K562 (cell line): ENCODE measurements at regions not wholly inside any gene's neighbourhood (a gene's known extent, or its start where the extent isn't known, plus 50 kb on each side); places are given as distances from the start of the nearest gene placed in this dataset.

ENCODE experiments used
- ATAC-seq: fragments of 200-7000 bp; cut with Tn5 transposase; 3 replicates; pipeline ENCODE4 v1.9.1; 2020; ENCODE audit warnings: moderate library complexity
- BruUV-seq: library from RNA; stranded (reverse); fragments of 400-500 nt; replicated peaks from 2 replicates; lab custom pipeline; 2021; lab: Mats Ljungman, UMichigan
- CTCF ChIA-PET: fragments of 300-600 bp; formaldehyde crosslinking; extraction: SDS; loops from one replicate; lab custom pipeline; 2021; ENCODE audit warnings: low intra/inter-chr PET ratio; lab: Yijun Ruan, JAX
- POLR2A ChIA-PET: fragments of 300-600, 350-650 bp; sonication (Branson Sonifier 250); formaldehyde crosslinking; extraction: SDS; loops from one replicate; lab custom pipeline; 2021; ENCODE audit warnings: antibody characterized with exemption, inconsistent platforms; lab: Yijun Ruan, JAX
- DNase-seq, 4 experiments: peaks; one replicate each; pipeline versions ENCODE4 v3.0.0 to v3.0.0-alpha.2; 2011 to 2018; ENCODE audit warnings: low spot score in 3 of 4, mixed read lengths in 3 of 4; ENCODE audit errors: extremely low read depth in 1 of 4
- FAIRE-seq: peaks from 2 replicates; lab custom pipeline; 2011; peaks lifted over from hg19 to GRCh38; lab: Jason Lieb, UNC
- H2AFZ ChIP-seq: 2 replicates; pipeline ENCODE4 v1.6.0; 2011; ENCODE audit warnings: low read depth, low read length, control low read depth, inconsistent platforms
- H3K27ac ChIP-seq: fragments of 200-600 bp; 3 replicates; pipeline ENCODE4 v1.8.0; 2011; ENCODE audit warnings: low read depth, mild to moderate bottlenecking, control low read depth, inconsistent platforms, low read length, moderate library complexity, mixed read lengths; ENCODE audit errors: extremely low read depth
- H3K27me3 ChIP-seq, 2 experiments: fragments of 300-600 bp in 1 of 2; 2 replicates in 1 of 2; 3 replicates in 1 of 2; pipeline versions ENCODE4 v1.6.0 to v1.8.0; 2011; ENCODE audit warnings: inconsistent platforms in 2 of 2, low read length in 2 of 2, mild to moderate bottlenecking in 1 of 2, mixed read lengths in 1 of 2, moderate library complexity in 1 of 2; ENCODE audit not compliant: control insufficient read depth in 2 of 2, insufficient read depth in 2 of 2
- H3K36me3 ChIP-seq: fragments of 300-600 bp; 3 replicates; pipeline ENCODE4 v1.8.0; 2011; ENCODE audit warnings: mild to moderate bottlenecking, low read length, inconsistent platforms; ENCODE audit not compliant: control insufficient read depth, insufficient read depth
- H3K4me1 ChIP-seq, 2 experiments: fragments of 200-600 bp in 1 of 2; replicated peaks in 1 of 2; 2 replicates in 1 of 2; 3 replicates in 1 of 2; pipeline versions ENCODE4 v1.5.1 to v1.8.0; 2011; ENCODE audit warnings: inconsistent platforms in 2 of 2, low read length in 2 of 2, mild to moderate bottlenecking in 1 of 2, mixed read lengths in 1 of 2, moderate library complexity in 1 of 2; ENCODE audit not compliant: control insufficient read depth in 2 of 2, insufficient read depth in 2 of 2
- H3K4me2 ChIP-seq: 2 replicates; pipeline ENCODE4 v1.6.1; 2011; ENCODE audit warnings: low read length, control low read depth, inconsistent platforms, mixed read lengths; ENCODE audit not compliant: insufficient read depth
- H3K4me3 ChIP-seq: fragments of 200-600 bp; sonication (generic), shearing (Covaris generic); 2 replicates; pipeline ENCODE4 v1.5.1; 2016; ENCODE audit warnings: control low read depth, inconsistent platforms
- H3K79me2 ChIP-seq: fragments of 200-600 bp; 3 replicates; pipeline ENCODE4 v1.8.0; 2011; ENCODE audit warnings: low read length, inconsistent platforms; ENCODE audit not compliant: control insufficient read depth, insufficient read depth
- H3K9ac ChIP-seq, 2 experiments: 2 replicates each; pipeline versions ENCODE4 v1.6.0 to v1.6.1; 2011; ENCODE audit warnings: low read depth in 2 of 2, low read length in 2 of 2, control low read depth in 1 of 2, inconsistent platforms in 1 of 2, mild to moderate bottlenecking in 1 of 2, mixed read lengths in 1 of 2; ENCODE audit not compliant: insufficient read depth in 1 of 2
- H3K9me1 ChIP-seq: one replicate; pipeline ENCODE4 v1.6.0; 2011; ENCODE audit warnings: inconsistent platforms, mild to moderate bottlenecking, low read length, moderate library complexity; ENCODE audit not compliant: control insufficient read depth, insufficient read depth
- H3K9me3 ChIP-seq: replicated peaks from 2 replicates; pipeline ENCODE4 v1.5.1; 2011; ENCODE audit warnings: low read depth, low read length, inconsistent platforms; ENCODE audit not compliant: control insufficient read depth, insufficient read depth
- H4K20me1 ChIP-seq: replicated peaks from 2 replicates; pipeline ENCODE4 v1.6.1; 2011; ENCODE audit warnings: low read length, inconsistent platforms, mixed read lengths; ENCODE audit not compliant: control insufficient read depth, insufficient read depth
- CBX8 ChIP-seq: fragments of 200-600 bp; sonication (generic); IDR thresholded peaks from 2 replicates; pipeline ENCODE4 v1.6.1; 2012; ENCODE audit warnings: borderline replicate concordance, mixed run types, low read depth, mild to moderate bottlenecking, moderate library complexity, mixed read lengths, low read length, control low read depth, inconsistent platforms; ENCODE audit not compliant: poor library complexity, severe bottlenecking; ENCODE audit errors: extremely low read depth
- CHD1 ChIP-seq: fragments of 200-600 bp; sonication (generic); IDR thresholded peaks from one replicate; pipeline ENCODE4 v1.6.1; 2012; ENCODE audit warnings: mild to moderate bottlenecking, moderate library complexity, low read length, inconsistent platforms
- CHD4 ChIP-seq: fragments of 200-600 bp; sonication (generic); IDR thresholded peaks from 3 replicates; pipeline ENCODE4 v1.6.1; 2012; ENCODE audit warnings: low read depth, mild to moderate bottlenecking, mixed read lengths, low read length, inconsistent platforms; ENCODE audit not compliant: insufficient read depth, insufficient replicate concordance, poor library complexity, severe bottlenecking
- FOXP1 ChIP-seq: sonication (generic); formaldehyde crosslinking; IDR thresholded peaks from 2 replicates; pipeline ENCODE4 v1.8.0; 2022; ENCODE audit warnings: mild to moderate bottlenecking, missing genetic modification reagents
- FUS ChIP-seq: fragments of 200-400 bp; formaldehyde crosslinking; optimal IDR thresholded peaks from 2 replicates; pipeline ENCODE3; 2017; ENCODE audit warnings: low read depth, low read length
- HCFC1 ChIP-seq: IDR thresholded peaks from 2 replicates; pipeline ENCODE4 v1.6.1; 2012; ENCODE audit warnings: low read depth, low read length, improper control_type of control experiment
- ILK ChIP-seq: fragments of 450-650 bp; IDR thresholded peaks from 2 replicates; pipeline ENCODE4 v1.6.1; 2016; ENCODE audit warnings: missing genetic modification characterization, low read depth, mild to moderate bottlenecking, missing compliant biosample characterization, moderate library complexity, borderline replicate concordance
- KAT7 ChIP-seq: sonication (generic); formaldehyde crosslinking; IDR thresholded peaks from 2 replicates; pipeline ENCODE4 v1.8.0; 2022; ENCODE audit warnings: missing genetic modification reagents, mild to moderate bottlenecking, borderline replicate concordance
- KDM1A ChIP-seq, 2 experiments: fragments of 450-650 bp; IDR thresholded peaks; 2 replicates each; pipeline ENCODE4 v1.6.1; 2016; ENCODE audit warnings: mild to moderate bottlenecking in 2 of 2
- NR2C1 ChIP-seq, 2 experiments: fragments of 450-650 bp; IDR thresholded peaks; 2 replicates each; pipeline ENCODE4 v1.6.1; 2017; ENCODE audit warnings: mild to moderate bottlenecking in 2 of 2, antibody characterized with exemption in 1 of 2, inconsistent platforms in 1 of 2, missing compliant biosample characterization in 1 of 2, missing genetic modification characterization in 1 of 2
- NR3C1 ChIP-seq: sonication (generic); formaldehyde crosslinking; IDR thresholded peaks from 2 replicates; pipeline ENCODE4 v1.8.1; 2022; ENCODE audit warnings: missing genetic modification reagents
- RBM14 ChIP-seq: fragments of 200-400 bp; formaldehyde crosslinking; IDR thresholded peaks from 2 replicates; pipeline ENCODE4 v1.6.1; 2018; ENCODE audit warnings: low read depth, mild to moderate bottlenecking, low read length, moderate library complexity, borderline replicate concordance; ENCODE audit not compliant: insufficient read depth
- SAFB2 ChIP-seq: fragments of 200-400 bp; formaldehyde crosslinking; IDR thresholded peaks from 2 replicates; pipeline ENCODE4 v1.6.1; 2018; ENCODE audit warnings: borderline replicate concordance, low read length, low read depth, moderate library complexity; ENCODE audit not compliant: severe bottlenecking
- ZBTB26 ChIP-seq: fragments of 450-650 bp; formaldehyde crosslinking; IDR thresholded peaks from 2 replicates; pipeline ENCODE4 v1.4.0; 2022; ENCODE audit warnings: missing genetic modification characterization
- ZNF133 ChIP-seq: fragments of 250-450 bp; sonication (Bioruptor Pico); IDR thresholded peaks from 2 replicates; pipeline ENCODE4 v1.4.0; 2020; ENCODE audit warnings: mild to moderate bottlenecking
- ZNF280A ChIP-seq: fragments of 450-650 bp; IDR thresholded peaks from 2 replicates; pipeline ENCODE4 v1.6.1; 2018; ENCODE audit warnings: mild to moderate bottlenecking, low read depth; ENCODE audit not compliant: partially characterized antibody
- WGBS: fragments of 100-300 bp; shearing (Covaris generic); methylation state at CpG from one replicate; pipeline ENCODE4 v1.1.6; 2016; ENCODE audit warnings: low coverage, mixed read lengths; ENCODE audit not compliant: insufficient coverage; ENCODE audit errors: missing lambda C conversion rate; 5-methylcytosine and 5-hydroxymethylcytosine counted together
- in situ Hi-C: fragments of 300-500 bp; cut with MboI; formaldehyde crosslinking; loops from 4 replicates; pipeline ENCODE4 v1.15.0; 2018; ENCODE audit warnings: inconsistent platforms, mixed read lengths
- intact Hi-C: fragments of 100-400 bp; cut with micrococcal nuclease; formaldehyde crosslinking; loops from 2 replicates; pipeline ENCODE4 v1.14.2; 2022

- no peak for DNase-seq
- BruUV-seq = no TSS peak
- H3K27me3 ChIP-seq = no peaks in the 10 kb centered on the region
- H2AFZ ChIP-seq = no peak overlapping the region
- no peaks in the 10 kb centered on the region for H3K9me1 ChIP-seq
- no peak overlapping the region for H3K9ac ChIP-seq
- in situ Hi-C loops (no loop called here), intact Hi-C loops (no loop called here)
- WGBS = 55% methylated on average over 4 of the region's 4 CpGs
- no peak overlapping the region for H3K27ac ChIP-seq
- no peaks in the 10 kb centered on the region for H3K36me3 ChIP-seq
- ChIA-PET POLR2A (no interaction called here), CTCF (no interaction called here)
- no peak for FAIRE-seq
- peaks cover 7 to 20% of the 10 kb centered on the region in 2 experiments; a peak in 4 of 5 replicates for H3K4me1 ChIP-seq
- no peaks in the 10 kb centered on the region for H4K20me1 ChIP-seq
- no peak for TF ChIP-seq NR3C1 (CRISPR knock-in tag)
- TF ChIP-seq ZNF280A = no peak
- no peak for TF ChIP-seq FUS
- TF ChIP-seq FOXP1 = no peak
- TF ChIP-seq HCFC1 = no peak
- TF ChIP-seq KDM1A (IDR thresholded peaks at IDR 0.05) = no peak
- no peak for TF ChIP-seq CBX8
- TF ChIP-seq CHD4 = no peak
- no peak for TF ChIP-seq SAFB2
- no peak for TF ChIP-seq RBM14
- TF ChIP-seq ZNF133 = no peak
- no peak for TF ChIP-seq NR2C1 (IDR thresholded peaks at IDR 0.05)
- TF ChIP-seq NR2C1 (tag; IDR thresholded peaks at IDR 0.05) = no peak
- no peak for TF ChIP-seq ILK (tag)
- no peak for TF ChIP-seq CHD1
- no peak for TF ChIP-seq ZBTB26
- TF ChIP-seq KAT7 = no peak
- no peak overlapping the region for H3K4me3 ChIP-seq
- H3K79me2 ChIP-seq = no peaks in the 10 kb centered on the region
- no peak overlapping the region for H3K4me2 ChIP-seq
- H3K9me3 ChIP-seq = no peaks in the 10 kb centered on the region
- no peak for ATAC-seq
Observed at GRCh38 chr18:70459251-70459650, 170.4 kb downstream of the SOCS6 start.
